ENCODE measurements at regions not wholly inside any gene's neighbourhood (a gene's known extent, or its start where the extent isn't known, plus 50 kb on each side); places are given as distances from the start of the nearest gene placed in this dataset.

DNA sequence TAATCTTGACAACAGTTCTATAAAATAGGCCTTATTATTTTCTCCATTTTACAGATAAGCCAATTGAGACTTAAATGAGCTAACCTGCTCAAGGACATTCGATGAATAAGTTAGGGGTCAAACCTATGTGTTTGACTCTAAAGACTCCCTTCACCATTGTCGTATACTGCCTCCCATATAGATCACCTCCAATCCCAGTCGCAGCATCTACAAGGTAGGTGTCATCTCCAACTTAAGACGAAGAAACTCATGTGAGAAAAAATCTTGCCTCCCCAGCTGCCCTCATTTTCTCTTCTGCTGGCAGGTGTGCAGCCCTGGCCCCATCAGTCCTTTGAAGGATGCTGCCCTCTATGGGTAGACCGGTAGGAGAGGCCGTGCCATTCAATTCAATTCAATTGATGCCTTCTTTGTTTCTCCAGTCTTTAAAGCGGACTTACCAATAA lies 75.2 kb upstream of the SMARCA2 start:
- peak; percentile 41 for DNase-seq

DNA sequence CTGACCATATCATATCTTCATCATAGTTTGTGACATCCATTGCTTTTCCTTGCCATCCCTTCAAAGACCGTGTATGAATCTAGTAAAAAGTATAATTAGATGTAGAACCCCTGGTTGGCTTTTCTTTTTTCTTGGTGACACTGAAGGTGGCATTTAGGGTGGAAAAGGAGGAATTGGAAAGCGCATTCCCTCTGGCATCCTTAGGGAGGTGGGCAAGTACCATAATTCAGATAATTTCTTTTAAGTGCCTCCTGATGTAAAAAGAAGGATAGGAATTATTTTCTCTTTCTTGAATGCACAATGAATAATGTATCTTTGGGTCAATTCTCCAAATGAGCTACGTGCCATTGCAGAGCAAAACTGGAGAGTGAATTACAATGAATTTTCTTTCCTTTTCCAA lies 73.2 kb upstream of the SMARCA2 start:
- no peak for DNase-seq

DNA sequence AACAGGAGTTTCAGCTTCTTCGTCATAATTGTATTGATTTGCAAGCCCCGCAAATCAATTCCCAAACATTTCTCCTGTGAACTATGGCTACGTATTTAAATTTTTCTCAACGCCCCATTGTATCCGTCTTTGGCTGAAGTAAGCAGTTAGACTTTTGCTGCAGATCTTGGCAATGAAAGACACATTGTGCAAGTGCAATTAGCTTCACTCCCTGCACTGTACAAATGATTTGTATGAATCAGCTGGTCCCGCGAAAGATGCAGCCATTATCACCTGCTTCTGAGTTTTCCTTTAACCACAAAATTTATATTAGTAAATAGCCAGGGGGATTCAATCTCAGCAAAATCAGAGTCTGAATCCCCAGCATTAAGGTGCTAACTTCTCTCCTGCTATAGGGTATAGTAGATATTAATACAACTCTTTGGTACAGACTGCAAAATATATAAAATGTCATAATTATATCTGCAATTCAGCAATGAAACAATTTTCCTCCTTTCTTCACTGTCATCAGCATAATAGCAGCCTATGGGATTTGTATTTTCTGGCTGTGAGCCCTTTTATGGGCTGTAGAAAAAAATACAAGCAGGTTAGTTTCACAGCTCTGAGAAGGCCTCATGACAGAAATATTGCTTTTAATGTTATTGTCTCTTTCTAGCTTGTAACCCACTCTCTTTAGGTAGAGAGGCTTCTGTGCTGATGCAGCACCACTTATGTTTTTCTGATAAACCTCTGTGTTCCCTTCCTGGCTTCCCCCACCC lies 68.4 kb upstream of the SMARCA2 start:
- DNase-seq: no peak

DNA sequence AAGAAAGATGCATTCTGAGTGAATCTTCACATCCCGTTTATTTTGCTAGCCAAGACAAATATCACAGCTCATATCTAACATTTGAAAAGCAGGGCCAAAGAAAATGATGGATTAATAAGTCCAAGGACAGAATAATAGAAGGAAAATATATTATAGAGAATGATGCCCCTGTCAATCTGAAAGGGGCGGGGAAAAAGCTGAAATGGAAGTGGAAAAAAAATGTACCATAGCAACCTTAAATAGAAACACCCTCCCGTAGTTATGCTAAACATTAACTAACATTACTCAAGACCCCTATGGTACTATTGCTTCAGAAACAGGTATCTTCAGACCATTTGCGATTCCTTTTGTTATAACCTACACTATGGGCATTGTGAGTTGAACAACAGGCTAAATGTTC lies 67.7 kb upstream of the SMARCA2 start:
- DNase-seq: no peak

- DNase-seq: no peak
Measured at GRCh38 chr9:1948541-1948940, 66.6 kb upstream of the SMARCA2 start.

- no peak for DNase-seq
Measured at GRCh38 chr9:1951446-1951845, 63.7 kb upstream of the SMARCA2 start.

DNA sequence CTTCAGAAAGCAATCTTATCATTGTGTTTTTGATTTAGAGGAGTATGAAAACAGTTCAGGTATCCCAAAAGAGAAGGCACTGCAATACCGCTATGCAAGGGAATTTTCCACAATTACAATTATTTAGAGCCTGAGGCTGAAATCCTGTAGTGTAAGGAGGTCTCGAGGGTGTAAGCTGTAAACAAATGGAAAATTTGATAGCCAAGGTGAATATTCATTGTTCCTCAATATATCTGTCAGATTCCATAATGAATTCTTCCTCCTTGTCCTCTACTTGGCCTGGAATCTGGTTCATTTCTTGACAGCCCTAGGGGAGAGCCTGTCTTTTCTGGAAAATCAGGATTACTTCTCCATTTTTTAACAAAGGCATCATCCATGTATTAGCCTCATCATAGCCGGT lies 63.1 kb upstream of the SMARCA2 start:
- DNase-seq: no peak

- no peak for DNase-seq
Measured at GRCh38 chr9:1954238-1954637, 60.9 kb upstream of the SMARCA2 start.

DNA sequence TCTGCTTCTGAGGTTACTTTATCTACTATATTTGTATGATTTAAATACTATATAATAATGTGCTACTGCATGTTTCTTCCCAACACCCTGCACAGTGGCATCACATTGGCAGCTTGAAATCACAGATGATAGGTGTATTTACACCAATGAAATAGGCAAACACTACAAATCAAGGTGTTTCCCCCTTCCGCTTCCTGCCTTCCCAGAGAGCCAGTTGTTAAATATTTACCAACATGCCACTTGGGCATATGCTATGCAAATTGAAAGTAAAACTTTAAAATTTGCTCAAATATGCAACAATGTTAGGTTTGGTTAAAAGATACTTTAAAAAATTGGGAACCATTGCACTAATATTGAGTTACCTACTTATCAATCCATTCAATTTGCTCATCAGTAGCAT lies 58.2 kb upstream of the SMARCA2 start:
- no peak for DNase-seq

DNA sequence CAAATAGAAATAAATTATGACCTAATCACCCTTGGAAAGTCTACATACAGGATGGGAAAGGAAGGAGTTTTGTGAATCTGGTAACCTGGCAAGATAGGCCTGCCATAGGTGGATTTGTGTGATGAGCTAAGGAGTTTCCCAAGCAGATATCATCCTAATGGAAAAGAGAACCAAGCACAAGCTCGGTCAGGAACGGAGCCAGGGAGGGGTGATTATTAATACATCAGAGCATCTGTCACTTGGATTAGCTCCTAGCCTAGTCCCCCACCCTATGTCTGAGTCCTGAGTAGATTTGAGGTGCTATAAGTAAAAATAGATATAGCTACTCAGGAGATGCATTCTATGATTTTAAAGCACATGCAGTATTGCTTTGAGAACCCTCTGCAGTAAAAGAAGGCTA lies 57.3 kb upstream of the SMARCA2 start:
- no peak for DNase-seq

DNA sequence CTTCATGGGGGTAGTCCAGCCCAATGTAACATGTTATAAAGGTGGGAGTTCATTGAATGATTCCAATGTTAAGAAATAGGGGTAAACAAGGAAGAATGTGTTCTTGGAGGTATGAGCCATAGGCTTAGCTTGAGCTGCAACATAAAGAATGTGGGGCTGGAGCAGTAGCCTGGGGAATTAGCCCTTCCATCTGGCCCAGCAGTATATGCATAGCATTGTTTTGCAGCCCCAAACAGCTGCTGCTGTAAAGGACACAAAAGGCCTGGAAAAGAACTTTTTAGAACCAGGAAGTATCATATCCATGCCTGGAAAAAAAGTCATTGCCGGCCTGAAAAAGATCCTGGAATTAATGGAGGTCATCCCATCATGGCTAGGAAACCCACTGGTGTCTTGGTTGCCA lies 55.8 kb upstream of the SMARCA2 start:
- DNase-seq: no peak

DNA sequence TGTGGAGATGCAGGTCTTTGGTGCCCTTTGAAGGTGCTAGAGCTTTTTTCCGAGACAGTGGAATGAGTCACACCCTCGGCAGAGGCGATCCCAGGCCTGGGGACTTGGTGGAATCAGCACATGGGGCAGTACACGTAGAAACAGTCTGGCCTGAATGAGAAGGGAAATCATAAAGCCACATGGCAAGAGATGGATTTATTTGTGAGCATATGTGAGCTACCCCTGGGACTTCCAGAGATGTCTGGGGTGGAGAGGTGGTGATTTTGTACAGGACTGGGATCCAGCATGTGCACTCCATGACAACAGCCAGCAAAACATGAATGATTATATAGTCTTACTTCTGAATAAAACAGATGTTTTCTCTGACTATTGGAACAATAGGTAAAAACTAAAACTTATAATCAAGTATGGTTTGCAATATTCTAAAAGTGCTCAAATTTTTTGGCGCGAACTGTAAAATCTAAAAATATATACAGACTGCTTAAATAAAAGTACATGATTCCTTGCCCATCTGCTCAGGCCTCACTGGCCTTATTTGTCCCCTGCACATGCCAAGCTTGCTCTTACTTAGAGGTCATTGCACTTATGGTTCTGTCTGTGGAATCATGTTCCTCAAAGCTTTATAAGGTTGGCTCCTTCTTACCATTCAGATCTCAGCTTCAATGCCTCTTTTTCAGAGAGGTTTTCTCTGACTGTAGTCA lies 54.7 kb upstream of the SMARCA2 start:
- no peak for DNase-seq

DNA sequence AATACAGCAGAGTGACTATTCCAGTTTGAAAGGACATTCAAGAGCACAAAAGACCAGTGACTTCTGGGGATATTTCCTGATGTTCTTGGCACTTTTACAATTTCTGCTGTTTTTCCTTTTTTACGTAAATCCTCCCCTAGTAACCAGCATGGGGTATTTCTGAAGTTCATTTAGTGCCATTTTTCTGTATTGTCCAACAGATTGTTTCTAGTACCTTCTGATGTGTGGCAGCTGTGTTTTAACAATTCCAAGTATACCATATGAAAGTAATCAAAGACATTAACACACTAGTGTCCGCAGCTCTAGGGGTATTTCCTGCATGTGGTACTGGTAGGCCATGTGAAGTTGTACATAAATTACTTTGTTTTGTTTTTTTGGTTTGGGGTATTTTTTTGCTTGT lies 53.0 kb upstream of the SMARCA2 start:
- no peak for DNase-seq

DNA sequence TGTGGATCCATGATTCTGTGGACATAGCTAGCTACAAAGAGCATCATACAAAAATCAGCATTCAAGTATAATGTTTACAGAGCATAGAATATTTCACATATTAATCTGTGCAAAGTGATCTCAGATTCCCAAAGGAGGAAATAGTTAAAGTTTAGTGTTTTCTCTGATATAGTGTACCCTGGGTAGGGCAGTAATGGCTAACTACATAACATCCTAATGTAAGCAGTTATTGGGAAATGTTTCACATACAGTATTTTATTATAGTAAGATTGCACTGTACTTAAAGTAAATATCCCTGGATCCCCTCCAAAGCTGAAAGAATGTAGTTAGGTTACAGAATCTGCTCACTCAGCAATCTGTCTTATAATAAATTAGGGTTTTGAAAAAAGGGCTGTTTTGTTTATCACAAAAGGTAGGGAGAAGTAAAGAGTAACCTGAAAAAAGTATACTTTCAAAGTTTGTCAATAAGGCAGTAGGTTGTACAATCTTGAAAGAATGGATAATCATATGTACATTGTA lies 52.5 kb upstream of the SMARCA2 start:
- no peak for DNase-seq

GRCh38 chr9:1964093-1964492 lies 51.1 kb upstream of the SMARCA2 start:
- no peak for DNase-seq
